ENCODE measurements at regions not wholly inside any gene's neighbourhood (a gene's known extent, or its start where the extent isn't known, plus 50 kb on each side); places are given as distances from the start of the nearest gene placed in this dataset.

- Histone ChIP-seq H3K27ac (replicated peaks; ENCODE audit: low read length) (no peak overlapping the region), H4K8ac (ENCODE audit: low read depth, low read length) (no peak overlapping the region), H3K14ac (ENCODE audit: low read length) (no peak overlapping the region)
Measured at GRCh38 chr10:58994226-58995057, 182.0 kb upstream of the PHYHIPL start.

GRCh38 chr10:58995058-58995596 is 181.3 kb upstream of the PHYHIPL start:
- Histone ChIP-seq H2AK5ac (ENCODE audit: low read depth, low read length) (no peak overlapping the region), H4K8ac (ENCODE audit: low read depth, low read length) (no peak overlapping the region), H3K27ac (replicated peaks; ENCODE audit: low read length) (no peak overlapping the region), H2BK120ac (ENCODE audit: low read depth, low read length) (no peak overlapping the region), H4K91ac (ENCODE audit: low read depth, low read length, poor library complexity) (no peak overlapping the region), H3K14ac (ENCODE audit: low read length) (no peak overlapping the region), H2BK5ac (ENCODE audit: low read length) (no peak overlapping the region), H3K4me2 (ENCODE audit: insufficient read depth, low read length, poor library complexity, severe bottlenecking) (no peak overlapping the region), H2BK12ac (ENCODE audit: low read length) (no peak overlapping the region), H3K36me3 (replicated peaks in 1 of 2; ENCODE audit: control insufficient read depth in 2 of 2, insufficient read depth in 2 of 2, low read length in 2 of 2) (no peaks in the 10 kb centered on the region), H2BK15ac (ENCODE audit: low read length) (no peak overlapping the region), H3K4ac (ENCODE audit: low read length) (no peak overlapping the region), H3K18ac (ENCODE audit: low read length) (no peak overlapping the region), H3K27me3 (ENCODE audit: control insufficient read depth in 3 of 3, insufficient read depth in 3 of 3, low read depth in 1 of 3, low read length in 3 of 3) (no peaks in the 10 kb centered on the region), H3K79me1 (ENCODE audit: low read depth, low read length) (no peaks in the 10 kb centered on the region), H3K4me3 (ENCODE audit: low read length in 2 of 2) (no peak overlapping the region), H3K23ac (ENCODE audit: low read depth, low read length, poor library complexity) (no peak overlapping the region), H3K9ac (ENCODE audit: low read depth, low read length, poor library complexity) (no peak overlapping the region), H2AFZ (ENCODE audit: low read length) (no peak overlapping the region), H3K4me1 (ENCODE audit: control insufficient read depth in 2 of 2, insufficient read depth in 1 of 2, low read depth in 1 of 2, low read length in 2 of 2) (peaks cover 0 to 4% of the 10 kb centered on the region in 2 donors), H3K9me3 (replicated peaks in 1 of 2; ENCODE audit: control insufficient read depth in 2 of 2, insufficient read depth in 1 of 2, low read depth in 1 of 2, low read length in 2 of 2) (peaks cover 0 to 3% of the 10 kb centered on the region in 2 donors)
- DNase-seq (ENCODE audit: low spot score), result no peak
- no CpG with 5 or more reads among the region's 6 CpGs for WGBS, 2 donors (ENCODE audit: extremely low coverage in 2 of 2, insufficient read length in 2 of 2, insufficient replicate concordance in 1 of 2)

More at GRCh38 chr10:58994226-58995057, 182.0 kb upstream of the PHYHIPL start:
- Histone ChIP-seq H3K4ac (ENCODE audit: low read length) (no peak overlapping the region), H3K79me1 (ENCODE audit: low read depth, low read length) (no peaks in the 10 kb centered on the region), H2BK120ac (ENCODE audit: low read depth, low read length) (no peak overlapping the region), H3K36me3 (replicated peaks in 1 of 2; ENCODE audit: control insufficient read depth in 2 of 2, insufficient read depth in 2 of 2, low read length in 2 of 2) (no peaks in the 10 kb centered on the region), H3K27me3 (ENCODE audit: control insufficient read depth in 3 of 3, insufficient read depth in 3 of 3, low read depth in 1 of 3, low read length in 3 of 3) (no peaks in the 10 kb centered on the region), H3K9ac (ENCODE audit: low read depth, low read length, poor library complexity) (no peak overlapping the region), H3K23ac (ENCODE audit: low read depth, low read length, poor library complexity) (no peak overlapping the region), H3K4me2 (ENCODE audit: insufficient read depth, low read length, poor library complexity, severe bottlenecking) (no peak overlapping the region), H2BK12ac (ENCODE audit: low read length) (no peak overlapping the region), H3K4me3 (ENCODE audit: low read length in 2 of 2) (no peak overlapping the region), H2BK15ac (ENCODE audit: low read length) (no peak overlapping the region), H2AK5ac (ENCODE audit: low read depth, low read length) (no peak overlapping the region), H2BK5ac (ENCODE audit: low read length) (no peak overlapping the region), H3K9me3 (replicated peaks in 1 of 2; ENCODE audit: control insufficient read depth in 2 of 2, insufficient read depth in 1 of 2, low read depth in 1 of 2, low read length in 2 of 2) (peaks cover 0 to 5% of the 10 kb centered on the region in 2 donors), H4K91ac (ENCODE audit: low read depth, low read length, poor library complexity) (no peak overlapping the region), H3K4me1 (ENCODE audit: control insufficient read depth in 2 of 2, insufficient read depth in 1 of 2, low read depth in 1 of 2, low read length in 2 of 2) (peaks cover 0 to 3% of the 10 kb centered on the region in 2 donors), H3K18ac (ENCODE audit: low read length) (no peak overlapping the region), H2AFZ (ENCODE audit: low read length) (no peak overlapping the region)
- WGBS, 2 donors (ENCODE audit: extremely low coverage in 2 of 2, insufficient read length in 2 of 2, insufficient replicate concordance in 1 of 2), result no CpG with 5 or more reads among the region's 4 CpGs
- no peak for DNase-seq (ENCODE audit: low spot score)

GRCh38 chr10:58996063-58996462 is 180.4 kb upstream of the PHYHIPL start:
- no peak overlapping the region for H3K4ac ChIP-seq (ENCODE audit: low read length)
- no CpG with 5 or more reads among the region's 2 CpGs for WGBS, 2 donors (ENCODE audit: extremely low coverage in 2 of 2, insufficient read length in 2 of 2, insufficient replicate concordance in 1 of 2)
- no peaks in the 10 kb centered on the region for H3K79me1 ChIP-seq (ENCODE audit: low read depth, low read length)
- H3K23ac ChIP-seq (ENCODE audit: low read depth, low read length, poor library complexity), result no peak overlapping the region
- no peak overlapping the region for H3K4me2 ChIP-seq (ENCODE audit: insufficient read depth, low read length, poor library complexity, severe bottlenecking)
- H3K14ac ChIP-seq (ENCODE audit: low read length), result no peak overlapping the region
- peaks cover 0 to 8% of the 10 kb centered on the region in 2 donors for H3K4me1 ChIP-seq (ENCODE audit: control insufficient read depth in 2 of 2, insufficient read depth in 1 of 2, low read depth in 1 of 2, low read length in 2 of 2)
- H3K27ac ChIP-seq (replicated peaks; ENCODE audit: low read length), result no peak overlapping the region
- no peak overlapping the region for H3K4me3 ChIP-seq (ENCODE audit: low read length in 2 of 2)
- no peak overlapping the region for H2BK12ac ChIP-seq (ENCODE audit: low read length)
- H2BK15ac ChIP-seq (ENCODE audit: low read length), result no peak overlapping the region
- H2AFZ ChIP-seq (ENCODE audit: low read length), result no peak overlapping the region
- H3K9ac ChIP-seq (ENCODE audit: low read depth, low read length, poor library complexity), result no peak overlapping the region
- no peaks in the 10 kb centered on the region for H3K9me3 ChIP-seq (replicated peaks in 1 of 2; ENCODE audit: control insufficient read depth in 2 of 2, insufficient read depth in 1 of 2, low read depth in 1 of 2, low read length in 2 of 2)
- no peaks in the 10 kb centered on the region for H3K27me3 ChIP-seq (ENCODE audit: control insufficient read depth in 3 of 3, insufficient read depth in 3 of 3, low read depth in 1 of 3, low read length in 3 of 3)
- H2BK5ac ChIP-seq (ENCODE audit: low read length), result no peak overlapping the region
- DNase-seq (ENCODE audit: low spot score), result no peak
- no peak overlapping the region for H2BK120ac ChIP-seq (ENCODE audit: low read depth, low read length)
- no peak overlapping the region for H4K8ac ChIP-seq (ENCODE audit: low read depth, low read length)
- no peak overlapping the region for H4K91ac ChIP-seq (ENCODE audit: low read depth, low read length, poor library complexity)
- no peak overlapping the region for H3K18ac ChIP-seq (ENCODE audit: low read length)
- no peaks in the 10 kb centered on the region for H3K36me3 ChIP-seq (replicated peaks in 1 of 2; ENCODE audit: control insufficient read depth in 2 of 2, insufficient read depth in 2 of 2, low read length in 2 of 2)
- H2AK5ac ChIP-seq (ENCODE audit: low read depth, low read length), result no peak overlapping the region

GRCh38 chr10:58996866-58997265 is 179.6 kb upstream of the PHYHIPL start:
- H3K36me3 ChIP-seq (replicated peaks in 1 of 2; ENCODE audit: control insufficient read depth in 2 of 2, insufficient read depth in 2 of 2, low read length in 2 of 2), result no peaks in the 10 kb centered on the region
- WGBS, 2 donors (ENCODE audit: extremely low coverage in 2 of 2, insufficient read length in 2 of 2, insufficient replicate concordance in 1 of 2), result no CpG with 5 or more reads among the region's 2 CpGs
- peaks cover 0 to 8% of the 10 kb centered on the region in 2 donors for H3K4me1 ChIP-seq (ENCODE audit: control insufficient read depth in 2 of 2, insufficient read depth in 1 of 2, low read depth in 1 of 2, low read length in 2 of 2)
- H4K8ac ChIP-seq (ENCODE audit: low read depth, low read length), result no peak overlapping the region
- H2AK5ac ChIP-seq (ENCODE audit: low read depth, low read length), result no peak overlapping the region
- no peak overlapping the region for H2BK12ac ChIP-seq (ENCODE audit: low read length)
- no peak overlapping the region for H2BK15ac ChIP-seq (ENCODE audit: low read length)
- H3K27me3 ChIP-seq (ENCODE audit: control insufficient read depth in 3 of 3, insufficient read depth in 3 of 3, low read depth in 1 of 3, low read length in 3 of 3), result no peaks in the 10 kb centered on the region
- no peak overlapping the region for H2BK120ac ChIP-seq (ENCODE audit: low read depth, low read length)
- DNase-seq (ENCODE audit: low spot score), result no peak
- no peak overlapping the region for H4K91ac ChIP-seq (ENCODE audit: low read depth, low read length, poor library complexity)
- H3K9me3 ChIP-seq (replicated peaks in 1 of 2; ENCODE audit: control insufficient read depth in 2 of 2, insufficient read depth in 1 of 2, low read depth in 1 of 2, low read length in 2 of 2), result no peaks in the 10 kb centered on the region
- H3K4me3 ChIP-seq (ENCODE audit: low read length in 2 of 2), result no peak overlapping the region
- H3K27ac ChIP-seq (replicated peaks; ENCODE audit: low read length), result no peak overlapping the region
- H3K79me1 ChIP-seq (ENCODE audit: low read depth, low read length), result no peaks in the 10 kb centered on the region
- H3K9ac ChIP-seq (ENCODE audit: low read depth, low read length, poor library complexity), result no peak overlapping the region
- no peak overlapping the region for H3K14ac ChIP-seq (ENCODE audit: low read length)
- no peak overlapping the region for H3K4ac ChIP-seq (ENCODE audit: low read length)
- H3K18ac ChIP-seq (ENCODE audit: low read length), result no peak overlapping the region
- no peak overlapping the region for H3K4me2 ChIP-seq (ENCODE audit: insufficient read depth, low read length, poor library complexity, severe bottlenecking)
- no peak overlapping the region for H2BK5ac ChIP-seq (ENCODE audit: low read length)
- no peak overlapping the region for H3K23ac ChIP-seq (ENCODE audit: low read depth, low read length, poor library complexity)
- no peak overlapping the region for H2AFZ ChIP-seq (ENCODE audit: low read length)
